HCT116 (cell line): ENCODE measurements at regions not wholly inside any gene's neighbourhood (a gene's known extent, or its start where the extent isn't known, plus 50 kb on each side); places are given as distances from the start of the nearest gene placed in this dataset.

Experiments used
- ATF3 ChIP-seq: IDR thresholded peaks from 2 replicates; pipeline ENCODE4 v1.6.1; 2012
- CBX3 ChIP-seq: IDR thresholded peaks from 2 replicates; pipeline ENCODE4 v1.6.1; 2012; ENCODE audit warnings: low read depth
- CEBPB ChIP-seq: IDR thresholded peaks from 2 replicates; pipeline ENCODE4 v1.6.1; 2012; ENCODE audit warnings: low read depth
- CTCF ChIP-seq, 3 experiments: fragments of 200-600 bp in 1 of 3; sonication (generic) in 1 of 3; IDR thresholded peaks in 2 of 3; conservative IDR thresholded peaks in 1 of 3; 2 replicates each; pipeline ENCODE4 v1.5.1; 2012 to 2017; ENCODE audit warnings: low read depth in 2 of 3, low read length in 2 of 3, antibody characterized with exemption in 1 of 3, borderline replicate concordance in 1 of 3, control low read depth in 1 of 3, mild to moderate bottlenecking in 1 of 3, mixed read lengths in 1 of 3, mixed run types in 1 of 3, moderate library complexity in 1 of 3; ENCODE audit not compliant: insufficient read depth in 1 of 3
- EZH2 ChIP-seq: fragments of 200-600 bp; sonication (generic); IDR thresholded peaks from 2 replicates; pipeline ENCODE4 v1.6.1; 2017; ENCODE audit warnings: antibody characterized with exemption, mixed run types
- EZH2phosphoT487 ChIP-seq: fragments of 200-600 bp; IDR thresholded peaks from 2 replicates; pipeline ENCODE4 v1.6.1; 2018; ENCODE audit warnings: antibody characterized with exemption, borderline replicate concordance
- JUND ChIP-seq: IDR thresholded peaks from 2 replicates; pipeline ENCODE4 v1.6.1; 2012
- MAX ChIP-seq: IDR thresholded peaks from 2 replicates; pipeline ENCODE4 v1.6.1; 2012
- POLR2A ChIP-seq: IDR thresholded peaks from 2 replicates; pipeline ENCODE4 v1.7.0; 2011; ENCODE audit warnings: borderline replicate concordance; ENCODE audit not compliant: insufficient read depth, insufficient read length; ENCODE audit errors: extremely low read depth
- POLR2AphosphoS5 ChIP-seq: IDR thresholded peaks from 2 replicates; pipeline ENCODE4 v1.6.1; 2011; ENCODE audit warnings: mild to moderate bottlenecking, low read depth, low read length, moderate library complexity
- SRF ChIP-seq: IDR thresholded peaks from 2 replicates; pipeline ENCODE4 v1.6.1; 2012; ENCODE audit warnings: low read depth
- YY1 ChIP-seq: IDR thresholded peaks from 2 replicates; pipeline ENCODE4 v1.6.1; 2011; ENCODE audit warnings: low read length, low read depth, moderate library complexity, mild to moderate bottlenecking; ENCODE audit not compliant: insufficient replicate concordance; ENCODE audit errors: extremely low read depth
- ZBTB33 ChIP-seq: IDR thresholded peaks from 2 replicates; pipeline ENCODE4 v1.6.1; 2011; ENCODE audit warnings: mild to moderate bottlenecking, low read length, moderate library complexity; ENCODE audit not compliant: insufficient replicate concordance; ENCODE audit errors: extremely low read depth
- ZNF274 ChIP-seq: fragments of 200-500 bp; sonication (Bioruptor generic); IDR thresholded peaks from 2 replicates; pipeline ENCODE4 v1.6.1; 2014; ENCODE audit warnings: mild to moderate bottlenecking, low read depth, low read length, inconsistent platforms

- TF ChIP-seq CTCF (IDR thresholded peaks at IDR 0.05 in 2 of 3, conservative IDR thresholded peaks at IDR 0.05 in 1 of 3; ENCODE audit: borderline replicate concordance in 1 of 3, insufficient read depth in 1 of 3, low read depth in 2 of 3, low read length in 2 of 3) (no peak), CBX3 (peak; percentile 91), POLR2A (peak; percentile 19), SRF (peak; percentile 54; the same call in 1 of the 2 replicates), POLR2AphosphoS5 (peak; percentile 51; the same call in 1 of the 2 replicates), EZH2 (no peak), CEBPB (peak; percentile 72; the same call in 1 of the 2 replicates), YY1 (peak; percentile 76), MAX (peak; percentile 96), JUND (peak; percentile 97), ZNF274 (no peak), ATF3 (peak; percentile 32; the same call in 1 of the 2 replicates), ZBTB33 (peak; percentile 33), EZH2phosphoT487 (no peak)
These were observed 162.6 kb upstream of the AKR1E2 start for GRCh38 chr10:4663162-4663992.
